Stomach (tissue), 4 donors: ENCODE measurements at regions not wholly inside any gene's neighbourhood (a gene's known extent, or its start where the extent isn't known, plus 50 kb on each side); places are given as distances from the start of the nearest gene placed in this dataset.

Source experiments
- CTCF ChIP-seq, 7 experiments: fragments of 450-650 bp in 4 of 7; fragments of 200-600 bp in 3 of 7; sonication (generic) in 3 of 7; IDR thresholded peaks; one replicate each; pipeline ENCODE4 v1.5.1; 2016 to 2019; ENCODE audit warnings: antibody characterized with exemption in 7 of 7, control low read depth in 2 of 7, mild to moderate bottlenecking in 1 of 7
- EP300 ChIP-seq: sonication (generic); formaldehyde crosslinking; IDR thresholded peaks from one replicate; pipeline ENCODE4 v1.6.1; 2017; ENCODE audit warnings: antibody characterized with exemption
- POLR2A ChIP-seq, 4 donors: fragments of 450-650 bp; IDR thresholded peaks; one replicate each; pipeline ENCODE4 v1.6.1; 2016; ENCODE audit warnings: antibody characterized with exemption in 4 of 4, control low read depth in 2 of 4, mild to moderate bottlenecking in 1 of 4, moderate library complexity in 1 of 4
- POLR2AphosphoS5 ChIP-seq, 3 donors: sonication (generic); formaldehyde crosslinking; IDR thresholded peaks; one replicate each; pipeline ENCODE4 v1.6.1; 2016; ENCODE audit warnings: antibody characterized with exemption in 3 of 3

- no peak for TF ChIP-seq CTCF (IDR thresholded peaks at IDR 0.05)
- TF ChIP-seq POLR2A (IDR thresholded peaks at IDR 0.05), result no peak
- no peak for TF ChIP-seq POLR2AphosphoS5 (IDR thresholded peaks at IDR 0.05)
- no peak for TF ChIP-seq EP300
Observed at GRCh38 chr3:82558081-82558480, 796.6 kb upstream of the GBE1 start.
